ENCODE measurements at regions not wholly inside any gene's neighbourhood (a gene's known extent, or its start where the extent isn't known, plus 50 kb on each side); places are given as distances from the start of the nearest gene placed in this dataset.

DNA sequence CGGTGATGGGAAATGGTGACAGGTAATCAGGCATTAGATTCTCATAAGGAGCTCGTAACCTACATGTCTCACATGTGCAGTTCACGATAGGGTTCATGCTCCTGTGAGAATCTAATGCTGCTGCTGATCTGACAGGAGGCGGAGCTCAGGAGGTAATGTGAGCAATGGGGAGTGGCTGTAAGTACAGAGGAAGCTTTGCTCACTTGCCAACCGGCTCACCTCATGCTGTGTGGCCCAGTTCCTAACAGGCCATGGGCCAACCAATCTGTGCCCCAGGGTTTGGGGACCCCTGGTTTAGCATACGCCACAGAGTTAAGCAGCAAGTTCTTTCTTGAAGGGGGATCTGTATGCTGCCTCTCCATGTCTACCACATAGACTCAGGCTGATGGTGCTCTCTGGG lies 133.1 kb downstream of the IQUB start:
- DNase-seq (ENCODE audit: low read depth), result no peak

DNA sequence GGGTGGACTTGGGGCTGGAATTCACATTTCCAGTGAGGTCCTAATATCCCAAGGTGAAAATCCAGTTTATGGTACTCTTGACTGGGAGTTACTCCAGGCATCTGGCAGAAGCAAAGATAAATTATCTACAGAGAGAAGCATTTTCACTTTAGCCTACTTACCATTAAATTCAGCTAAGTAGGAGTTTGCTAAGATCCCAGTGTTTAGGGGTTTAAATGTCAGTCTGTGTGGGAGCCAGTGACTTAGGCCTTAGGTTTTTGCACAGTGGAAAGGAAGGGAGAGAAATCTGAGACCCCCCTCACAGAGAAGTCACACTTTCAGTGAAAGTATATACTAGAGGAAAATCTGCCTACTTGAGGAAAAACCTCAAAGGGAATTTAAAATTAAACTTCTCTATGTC lies 134.2 kb downstream of the IQUB start:
- no peak for DNase-seq (ENCODE audit: low read depth)

DNA sequence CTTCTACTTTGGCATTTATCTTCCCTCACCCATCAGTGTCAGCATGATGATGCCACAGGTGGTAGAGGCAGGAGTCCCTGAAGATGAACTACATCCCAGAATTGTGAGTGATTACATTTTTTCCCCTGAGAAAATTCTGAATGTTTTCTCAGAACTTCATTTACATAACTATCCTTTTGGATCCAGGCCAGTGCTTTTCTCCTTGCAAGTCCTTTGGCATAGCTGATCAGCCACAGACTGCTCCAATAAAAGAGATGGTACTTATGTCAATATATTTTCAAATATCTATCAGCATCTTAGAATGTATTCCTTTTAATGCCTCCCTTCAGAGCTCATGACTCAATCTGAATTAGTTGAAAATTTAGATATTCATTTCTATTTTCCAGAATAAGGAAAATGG lies 135.5 kb downstream of the IQUB start:
- DNase-seq (ENCODE audit: low read depth), result no peak

DNA sequence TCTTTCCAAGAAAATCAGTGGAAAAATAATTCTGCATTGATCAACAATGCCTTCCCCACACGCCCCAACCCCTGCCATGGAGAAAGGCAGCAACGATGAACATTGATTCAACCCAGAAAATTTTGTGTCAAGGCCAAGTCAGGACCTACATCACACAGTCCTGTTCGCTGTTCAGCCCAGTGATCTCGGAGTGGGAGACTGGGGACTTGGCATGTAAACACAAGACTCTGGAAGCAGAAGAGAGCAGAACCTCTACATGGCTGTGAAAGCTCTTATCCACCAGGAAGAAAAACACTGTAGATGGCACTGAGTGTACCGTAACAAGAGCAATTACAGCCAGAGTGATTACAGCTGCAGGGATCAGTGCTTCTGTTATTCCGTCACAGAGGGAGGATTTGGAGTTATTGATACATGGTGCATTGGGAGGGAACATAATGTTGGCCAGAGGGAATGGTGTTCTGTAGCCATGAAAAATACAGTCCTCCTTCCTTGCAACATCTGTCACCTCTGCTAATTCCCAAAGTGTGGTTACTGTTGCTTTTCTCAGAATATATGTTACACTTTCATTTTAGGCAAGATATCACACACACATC lies 136.6 kb downstream of the IQUB start:
- no peak for DNase-seq (ENCODE audit: low read depth)

DNA sequence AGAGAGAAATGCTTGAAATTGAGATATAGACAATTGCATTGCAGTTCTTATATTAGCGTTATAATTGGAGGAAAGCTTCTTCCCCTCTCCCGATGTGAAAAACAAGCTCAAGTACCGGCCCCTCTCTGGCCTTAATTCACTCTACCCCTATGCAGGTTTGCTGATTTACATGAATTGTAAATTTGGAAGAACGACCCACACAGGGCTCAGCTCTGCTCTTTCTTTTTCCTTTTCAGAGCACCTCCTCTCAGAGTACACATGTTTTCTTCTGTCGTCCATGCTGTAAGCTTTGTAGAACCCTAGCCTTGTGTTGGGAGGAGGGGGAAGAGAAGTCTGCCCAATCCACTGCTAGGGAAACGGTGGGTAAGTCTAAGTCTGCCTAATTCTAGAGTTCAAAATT lies 140.8 kb downstream of the IQUB start:
- no peak for DNase-seq (ENCODE audit: low read depth)

DNA sequence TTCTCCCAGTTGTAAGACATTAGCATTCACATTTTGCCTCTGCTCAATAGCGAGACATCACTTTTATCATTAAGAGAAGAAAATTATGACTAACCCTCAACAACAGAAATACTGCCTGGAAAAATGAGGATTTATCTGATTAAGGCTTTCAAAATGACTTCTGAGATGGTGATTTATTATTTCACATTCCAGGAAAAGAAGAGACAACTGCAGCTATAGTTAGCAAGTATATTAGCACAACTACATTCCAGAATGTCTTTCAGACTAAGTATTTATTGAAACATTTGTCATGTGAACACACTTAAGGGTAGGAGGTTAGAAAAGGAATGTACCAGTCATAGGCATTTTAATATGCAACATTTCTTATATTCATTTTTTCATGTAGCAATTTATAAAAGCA lies 162.0 kb downstream of the IQUB start:
- DNase-seq (ENCODE audit: low read depth), result no peak

DNA sequence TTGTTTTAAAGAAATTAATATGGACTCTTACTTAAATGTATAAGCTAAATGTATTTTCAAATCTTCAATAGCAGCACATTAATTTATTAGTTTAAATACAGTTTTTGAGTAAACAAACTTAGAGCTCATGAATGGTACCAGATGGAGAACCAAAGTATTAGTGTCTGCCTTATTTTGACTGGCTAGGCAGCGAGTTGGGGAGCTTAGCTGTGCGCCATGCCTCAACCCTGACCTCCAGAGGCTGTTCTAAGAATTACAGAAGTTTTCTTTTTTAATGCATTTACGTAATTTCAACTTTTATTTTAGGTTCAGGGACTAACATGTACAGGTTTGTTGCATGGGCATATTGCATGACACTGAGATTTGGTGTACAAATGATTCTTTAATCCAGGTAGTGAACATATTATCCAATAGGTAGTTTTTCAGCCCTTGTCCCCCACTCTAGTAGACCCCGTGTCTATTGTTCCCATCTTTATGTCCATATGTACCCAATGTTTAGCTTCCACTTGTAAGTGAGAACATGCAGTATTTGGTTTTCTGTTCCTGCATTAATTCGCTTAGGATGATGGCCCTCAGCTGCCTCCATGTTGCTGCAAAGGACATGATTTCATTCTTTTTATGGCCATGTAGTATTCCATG lies 166.8 kb downstream of the IQUB start:
- DNase-seq (ENCODE audit: low read depth), result peak; percentile 19

DNA sequence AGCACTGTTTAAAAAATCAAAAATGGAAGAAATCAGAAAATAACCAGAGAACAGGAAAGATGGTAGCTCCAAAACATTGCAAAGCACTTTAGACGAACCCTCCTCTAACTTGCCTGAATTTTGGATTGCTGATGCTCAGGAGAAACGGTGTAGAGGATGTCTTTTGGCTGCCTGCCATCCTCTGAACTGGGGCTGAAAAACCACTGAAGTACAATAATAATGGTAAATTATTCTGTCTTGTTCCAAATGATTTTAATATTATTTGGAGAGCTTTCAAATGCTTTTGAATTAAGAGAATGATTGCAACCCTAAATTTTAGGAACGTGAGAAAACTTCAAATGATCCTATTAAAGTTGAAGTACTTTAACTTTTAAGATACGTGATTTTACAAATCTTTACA lies 167.3 kb upstream of the SLC13A1 start:
- no peak for DNase-seq (ENCODE audit: low read depth)

DNA sequence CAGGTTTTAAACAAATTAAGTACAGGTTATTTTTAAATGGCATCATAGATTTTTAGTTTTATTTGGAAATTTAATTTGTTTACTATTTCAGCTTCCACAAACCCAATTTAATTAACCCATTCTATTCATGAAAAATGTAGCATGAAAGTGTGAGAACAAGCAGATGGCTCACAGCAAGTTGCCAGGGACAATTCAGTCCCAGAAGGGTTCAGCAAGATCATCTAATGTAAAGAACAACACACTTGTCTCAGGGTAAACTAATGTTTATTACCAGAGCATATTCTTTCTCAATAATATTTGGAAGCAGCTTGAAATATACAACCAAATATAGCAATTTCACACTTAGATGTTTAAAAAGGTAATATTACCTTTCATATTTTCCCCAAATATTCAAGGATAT lies 166.9 kb upstream of the SLC13A1 start:
- no peak for DNase-seq (ENCODE audit: low read depth)

DNA sequence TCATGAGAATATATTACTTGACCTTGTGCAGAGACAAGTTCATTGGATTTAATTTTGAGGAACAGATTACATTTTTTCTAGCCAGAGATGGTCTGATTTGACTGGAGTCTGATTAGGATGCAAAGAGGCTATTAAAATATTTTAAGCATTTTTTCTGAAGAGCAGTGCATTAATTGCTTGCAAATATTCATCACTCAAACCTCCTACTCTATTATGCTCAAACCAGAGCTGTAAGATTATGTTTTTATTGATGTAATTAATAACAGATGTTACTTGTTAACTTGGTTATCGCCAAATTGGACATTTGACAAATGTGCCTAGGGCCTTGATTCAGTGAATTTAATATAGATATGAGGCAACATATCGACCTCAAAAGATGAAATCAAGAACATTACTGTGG lies 160.9 kb upstream of the SLC13A1 start:
- no peak for DNase-seq (ENCODE audit: low read depth)

DNA sequence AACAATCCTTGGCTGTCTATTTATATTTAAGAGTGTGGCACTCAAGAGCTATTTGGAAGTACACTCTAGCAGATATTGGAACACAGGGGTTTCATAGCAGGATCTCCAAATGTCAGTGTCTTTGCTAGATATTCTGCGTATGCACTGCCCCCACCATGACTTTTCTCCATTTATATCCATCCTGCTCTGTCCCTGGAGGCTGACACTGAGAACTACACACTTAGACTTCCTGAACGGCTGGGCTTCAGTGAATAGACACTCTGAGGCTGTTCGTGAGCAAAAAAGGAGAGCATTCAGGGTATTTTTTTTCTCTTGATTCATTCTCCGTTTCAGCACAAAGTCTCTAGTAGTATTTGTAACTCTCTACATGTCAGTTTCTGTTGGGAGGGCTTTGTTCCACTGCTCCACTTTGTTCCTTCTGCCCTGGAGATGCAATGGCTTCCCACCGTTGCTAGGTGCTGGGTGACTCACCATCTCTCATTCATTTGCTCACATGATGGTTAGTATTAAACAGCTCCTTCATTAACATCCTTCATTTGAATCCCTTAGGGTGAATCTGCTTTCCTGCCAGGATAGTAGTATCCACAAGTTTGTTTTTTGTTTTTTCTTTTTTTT lies 155.9 kb upstream of the SLC13A1 start:
- DNase-seq (ENCODE audit: low read depth), result peak; percentile 9

DNA sequence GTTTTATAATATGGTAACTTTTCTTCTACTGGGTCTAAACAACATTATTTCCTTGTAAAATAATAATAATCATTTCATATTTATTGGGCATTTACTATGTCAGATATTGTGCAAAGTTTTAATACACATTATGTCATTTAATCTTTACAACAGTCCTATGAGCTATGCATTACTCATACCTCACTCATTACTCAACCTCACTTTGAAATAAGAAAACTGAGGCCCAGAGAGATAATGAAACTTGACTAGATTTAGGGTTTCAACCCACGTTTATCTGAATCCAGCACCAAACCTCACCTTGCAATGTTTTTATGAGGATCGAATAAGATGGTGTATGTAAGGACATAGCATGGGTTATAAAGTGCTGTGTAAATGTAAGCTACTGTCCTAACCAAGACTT lies 153.2 kb upstream of the SLC13A1 start:
- DNase-seq (ENCODE audit: low read depth), result no peak

DNA sequence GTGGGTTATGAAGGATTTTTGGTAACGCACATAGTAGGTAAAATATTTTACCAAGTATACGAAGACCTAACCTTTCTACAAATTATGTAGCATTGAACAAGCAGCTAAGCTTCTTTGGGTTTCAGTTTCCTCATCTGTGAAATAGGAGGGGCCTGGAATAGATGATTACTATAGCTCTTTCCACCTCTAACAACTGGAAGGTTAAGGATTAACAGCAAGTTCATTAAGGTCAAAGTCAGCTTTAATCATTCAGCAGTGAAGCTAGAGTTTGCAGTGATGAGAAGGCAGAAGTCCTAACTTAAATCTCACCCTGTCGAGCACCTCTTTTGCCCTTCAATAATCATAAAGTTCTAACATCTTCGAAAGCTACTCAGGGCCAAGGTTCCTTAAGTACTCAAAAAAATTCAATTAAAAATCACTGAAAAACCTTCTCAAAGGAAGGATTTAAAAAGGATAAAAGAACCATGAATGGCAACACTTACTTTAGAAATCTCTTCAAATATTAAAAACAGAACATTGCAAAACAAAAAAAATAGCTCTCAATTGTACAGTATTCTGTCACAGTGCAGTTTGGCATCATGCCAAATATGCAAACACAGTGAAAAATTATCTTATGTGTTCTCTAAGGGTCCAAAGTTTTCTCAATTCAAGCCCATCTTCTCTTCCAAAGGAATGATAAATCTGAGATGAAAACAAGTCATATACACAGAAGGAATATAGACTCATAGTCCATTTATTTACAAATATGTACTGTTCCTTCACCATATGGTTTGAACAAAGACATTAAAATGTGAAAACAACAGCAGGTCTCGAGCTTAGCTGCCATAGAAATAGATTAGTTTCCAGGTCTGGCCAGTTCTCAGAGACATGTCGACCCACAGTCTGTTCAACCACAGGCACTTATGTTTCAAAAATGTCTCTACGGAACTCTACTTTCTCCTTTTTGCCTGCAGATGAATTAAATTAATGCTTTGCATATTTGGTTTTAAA lies 152.0 kb upstream of the SLC13A1 start:
- DNase-seq (ENCODE audit: low read depth), result no peak

DNA sequence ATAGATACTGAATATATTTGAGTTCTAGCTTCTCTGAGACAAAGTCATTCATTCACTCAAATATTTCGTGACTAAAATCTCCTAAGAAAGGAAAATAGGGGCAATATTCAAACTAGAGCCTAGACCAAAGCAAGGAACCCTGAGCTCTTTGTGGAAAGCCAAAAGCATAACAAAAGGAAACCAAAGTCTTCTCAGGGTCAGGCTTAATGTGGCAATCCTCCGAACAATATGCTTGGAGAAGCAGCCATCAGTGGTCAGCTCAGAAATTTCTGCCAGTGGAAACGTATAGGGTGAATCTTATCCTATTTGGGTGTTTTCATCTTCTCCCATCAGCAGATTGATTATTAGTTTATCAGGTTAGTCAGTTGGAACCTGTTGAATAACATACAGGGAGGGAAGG lies 151.3 kb upstream of the SLC13A1 start:
- no peak for DNase-seq (ENCODE audit: low read depth)

DNA sequence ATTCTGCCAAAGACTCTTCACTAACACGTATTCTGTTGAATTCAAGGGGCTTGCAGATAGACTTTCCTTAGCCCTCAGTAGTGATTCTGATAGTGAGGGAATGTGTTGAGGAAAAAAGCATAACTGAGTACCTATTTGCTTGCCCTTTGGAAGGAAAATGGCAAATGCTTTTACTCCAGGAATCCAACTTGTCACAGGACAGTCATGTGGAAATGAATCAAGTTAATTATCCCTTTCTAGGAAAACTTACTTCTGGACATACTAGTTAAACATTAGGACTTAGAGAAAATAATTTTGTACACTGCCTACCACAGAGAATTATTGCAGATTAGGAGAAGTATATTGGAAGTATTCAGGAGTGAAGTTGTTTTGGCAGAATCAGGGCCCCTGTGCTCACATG lies 148.9 kb upstream of the SLC13A1 start:
- no peak for DNase-seq (ENCODE audit: low read depth)

DNA sequence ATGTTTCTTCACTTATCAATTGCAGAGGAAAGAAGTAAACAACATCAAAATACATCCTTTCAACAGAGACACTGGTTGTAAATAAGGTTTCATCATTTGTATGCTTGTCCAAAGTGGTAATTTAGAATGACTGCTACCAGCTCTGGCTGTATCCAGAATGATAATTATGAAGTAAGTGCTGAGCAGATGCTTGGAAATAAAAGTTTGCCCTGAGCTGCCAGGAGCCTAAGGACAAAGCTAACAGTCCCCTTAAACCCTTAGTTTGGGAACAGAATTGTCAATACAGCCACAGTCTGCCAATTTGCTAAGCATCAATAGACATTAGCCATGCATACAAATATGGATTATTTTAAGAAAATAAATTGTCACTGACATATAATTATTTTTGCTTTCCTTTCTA lies 147.0 kb upstream of the SLC13A1 start:
- DNase-seq (ENCODE audit: low read depth), result no peak

DNA sequence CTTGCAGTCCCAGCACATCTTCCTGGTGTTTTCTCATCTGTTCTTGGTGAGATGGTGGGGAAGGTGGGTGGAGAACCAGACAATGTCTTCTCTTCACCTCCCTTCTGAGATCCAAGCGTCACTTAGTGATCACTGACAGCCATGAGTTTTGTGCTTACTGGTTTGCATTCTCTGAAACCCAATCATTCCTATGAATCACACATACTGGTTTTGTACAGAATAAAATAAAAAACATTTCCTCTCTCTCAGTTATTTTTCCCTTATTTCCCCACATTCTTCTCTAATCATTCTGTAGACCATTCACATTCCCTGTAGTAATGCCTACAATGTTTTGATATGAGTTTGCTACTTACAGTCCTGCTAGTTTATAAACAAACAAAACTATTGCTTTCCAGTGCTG lies 143.8 kb upstream of the SLC13A1 start:
- no peak for DNase-seq (ENCODE audit: low read depth)

DNA sequence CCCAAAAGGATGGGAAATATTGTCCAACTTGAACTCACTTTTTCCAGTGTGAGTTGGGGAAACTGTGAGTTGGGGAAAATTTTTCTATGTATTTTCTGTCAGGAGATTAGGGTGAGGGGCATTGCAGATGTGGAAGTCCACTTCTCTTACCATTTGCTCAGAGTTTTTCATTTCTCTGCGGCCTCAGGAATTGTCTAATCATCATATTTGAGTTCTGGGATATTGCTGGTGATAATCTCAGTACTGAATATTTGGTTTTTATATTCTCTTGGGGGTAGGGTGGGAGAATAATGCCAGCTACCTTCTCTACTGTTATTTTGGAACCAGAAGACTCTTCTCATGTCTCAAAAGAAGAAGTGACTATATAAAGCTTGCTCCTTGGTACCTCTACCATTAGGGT lies 141.3 kb upstream of the SLC13A1 start:
- DNase-seq (ENCODE audit: low read depth), result no peak

DNA sequence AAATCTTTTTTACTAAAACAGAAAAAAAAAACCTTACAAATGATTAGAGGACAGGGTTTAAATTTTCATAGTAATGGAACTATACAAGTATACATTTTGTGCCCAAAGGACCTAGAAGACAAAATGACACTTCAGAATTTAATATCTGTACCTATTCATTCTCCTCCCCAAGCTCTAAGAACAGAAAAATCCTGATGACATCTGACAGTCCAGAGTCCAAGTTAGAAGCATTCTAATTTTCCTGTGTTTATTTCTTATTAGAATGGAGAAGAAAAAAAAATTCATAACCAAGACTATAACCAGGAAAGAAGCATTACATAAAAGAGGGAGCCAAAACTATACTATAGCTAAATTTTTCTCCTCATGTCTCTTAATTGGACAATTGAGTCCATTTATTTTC lies 138.9 kb upstream of the SLC13A1 start:
- DNase-seq (ENCODE audit: low read depth), result no peak

DNA sequence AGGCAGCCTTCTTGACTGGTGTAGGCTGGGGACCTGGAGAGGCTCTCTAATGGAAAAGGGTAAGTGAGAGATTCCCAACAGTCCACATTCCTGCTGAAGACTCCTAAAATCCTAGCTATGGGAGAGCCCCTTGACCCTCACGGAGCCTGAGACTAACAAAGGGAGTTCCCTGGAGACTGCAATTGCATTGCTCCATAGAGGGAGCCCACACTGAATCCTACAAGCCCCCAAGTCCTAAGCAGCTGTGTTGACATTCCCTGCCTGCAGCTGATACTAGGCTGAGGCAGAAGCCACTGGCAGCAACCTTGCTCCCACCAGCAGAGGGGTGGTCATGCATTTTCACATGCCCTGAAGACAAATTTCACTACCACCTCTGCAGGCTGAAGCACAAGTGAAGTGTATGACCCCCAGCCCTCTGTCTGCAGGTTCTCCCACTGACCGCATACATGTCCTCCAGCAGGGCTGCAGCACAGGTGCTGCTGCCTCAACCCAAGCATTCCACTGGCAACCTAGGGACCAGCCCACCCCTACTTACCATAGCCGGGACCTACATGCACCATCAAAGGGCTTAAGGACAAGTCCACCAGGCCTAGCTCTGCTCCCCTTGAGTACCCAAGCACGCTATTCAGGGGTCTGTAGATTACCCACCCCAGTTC lies 130.3 kb upstream of the SLC13A1 start:
- no peak for DNase-seq (ENCODE audit: low read depth)

DNA sequence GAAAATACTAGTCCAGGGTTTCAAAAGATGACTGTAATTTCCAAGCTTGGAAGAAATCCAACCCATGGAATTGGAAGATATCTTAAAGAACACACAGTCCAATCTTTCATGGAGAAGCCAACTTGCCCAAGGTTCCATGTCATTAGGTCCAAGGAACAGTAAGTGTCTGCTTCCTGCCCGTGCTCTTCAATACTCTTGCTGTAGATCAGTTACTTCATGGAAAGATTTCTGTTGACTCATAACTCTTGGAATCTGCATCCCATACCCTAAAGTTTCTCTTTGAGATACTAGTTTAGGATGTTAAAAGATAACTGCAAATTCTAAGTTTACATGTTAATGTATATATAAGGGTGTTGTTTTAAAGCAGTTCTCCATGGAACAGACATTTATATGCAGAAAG lies 127.9 kb upstream of the SLC13A1 start:
- no peak for DNase-seq (ENCODE audit: low read depth)

DNA sequence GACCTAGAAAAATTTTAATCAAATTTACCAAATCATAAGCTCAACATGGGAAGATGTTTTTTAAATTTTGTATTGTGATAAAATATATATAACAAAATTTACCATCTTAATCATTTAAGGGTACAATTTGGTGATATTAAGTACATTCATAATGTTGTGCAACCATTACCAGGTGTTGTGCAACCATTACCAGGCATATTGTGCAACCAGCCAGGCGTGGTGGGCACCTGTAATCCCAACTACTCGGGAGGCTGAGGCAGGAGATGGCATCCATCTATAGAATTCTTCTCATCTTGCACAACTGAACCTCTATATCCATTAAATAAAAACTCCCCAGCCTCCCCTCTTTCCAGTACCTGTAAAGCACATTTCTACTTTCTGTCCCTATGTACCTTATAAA lies 124.5 kb upstream of the SLC13A1 start:
- no peak for DNase-seq (ENCODE audit: low read depth)
